EH (cell line): ENCODE measurements at regions not wholly inside any gene's neighbourhood (a gene's known extent, or its start where the extent isn't known, plus 50 kb on each side); places are given as distances from the start of the nearest gene placed in this dataset.
"Not testable (repeated sequence)": the region's sequence is repeated elsewhere in the genome, so short reads cannot be mapped to it uniquely, and the experiment has no call there.

Experiments
- DNase-seq: peaks from one replicate; pipeline ENCODE4 v3.0.0-alpha.2; 2015; ENCODE audit warnings: low read depth

DNA sequence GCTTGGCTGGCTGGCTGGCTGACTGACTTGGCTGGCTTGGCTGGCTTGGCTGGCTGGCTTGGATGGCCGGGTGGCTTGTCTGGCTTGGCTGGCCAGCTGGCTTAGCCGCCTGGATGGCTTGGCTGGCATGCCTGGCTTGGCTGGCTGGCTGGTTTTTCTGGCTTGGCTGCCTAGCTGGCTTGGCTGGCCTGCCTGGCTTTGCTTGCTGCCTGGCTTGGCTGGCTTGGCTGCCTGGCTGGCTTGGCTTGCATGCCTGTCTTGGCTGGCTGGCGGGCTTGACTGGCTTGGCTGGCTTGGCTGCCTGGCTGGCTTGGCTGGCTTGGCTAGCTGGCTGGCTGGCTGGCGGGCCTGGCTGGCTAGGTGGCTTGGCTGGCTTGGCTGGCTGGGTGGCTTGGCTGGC is 2830.5 kb downstream of the RPIA start:
- DNase-seq = not testable (repeated sequence)

DNA sequence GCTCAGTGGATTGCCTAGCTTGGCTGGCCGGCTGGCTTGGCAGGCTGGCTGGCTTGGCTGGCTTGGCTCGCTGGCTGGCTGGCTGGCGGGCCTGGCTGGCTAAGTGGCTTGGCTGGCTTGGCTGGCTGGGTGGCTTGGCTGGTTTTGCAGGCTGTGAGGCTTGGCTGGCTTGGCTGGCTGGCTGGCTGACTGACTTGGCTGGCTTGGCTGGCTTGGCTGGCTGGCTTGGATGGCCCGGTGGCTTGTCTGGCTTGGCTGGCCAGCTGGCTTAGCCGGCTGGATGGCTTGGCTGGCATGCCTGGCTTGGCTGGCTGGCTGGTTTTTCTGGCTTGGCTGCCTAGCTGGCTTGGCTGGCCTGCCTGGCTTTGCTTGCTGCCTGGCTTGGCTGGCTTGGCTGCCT is 2831.4 kb downstream of the RPIA start:
- not testable (repeated sequence) for DNase-seq

DNA sequence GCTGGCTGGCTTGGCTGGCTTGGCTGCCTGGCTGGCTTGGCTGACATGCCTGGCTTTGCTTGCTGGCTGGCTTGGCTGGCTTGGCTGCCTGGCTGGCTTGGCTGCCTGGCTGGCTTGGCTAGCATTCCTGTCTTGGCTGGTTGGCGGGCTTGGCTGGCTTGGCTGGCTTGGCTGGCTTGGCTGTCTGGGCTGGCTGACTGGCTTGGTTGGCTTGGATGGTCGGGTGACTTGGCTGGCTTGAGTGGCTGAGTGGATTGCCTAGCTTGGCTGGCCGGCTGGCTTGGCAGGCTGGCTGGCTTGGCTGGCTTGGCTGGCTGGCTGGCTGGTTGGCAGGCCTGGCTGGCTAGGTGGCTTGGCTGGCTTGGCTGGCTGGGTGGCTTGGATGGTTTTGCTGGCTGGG is 2832.3 kb downstream of the RPIA start:
- DNase-seq = not testable (repeated sequence)

DNA sequence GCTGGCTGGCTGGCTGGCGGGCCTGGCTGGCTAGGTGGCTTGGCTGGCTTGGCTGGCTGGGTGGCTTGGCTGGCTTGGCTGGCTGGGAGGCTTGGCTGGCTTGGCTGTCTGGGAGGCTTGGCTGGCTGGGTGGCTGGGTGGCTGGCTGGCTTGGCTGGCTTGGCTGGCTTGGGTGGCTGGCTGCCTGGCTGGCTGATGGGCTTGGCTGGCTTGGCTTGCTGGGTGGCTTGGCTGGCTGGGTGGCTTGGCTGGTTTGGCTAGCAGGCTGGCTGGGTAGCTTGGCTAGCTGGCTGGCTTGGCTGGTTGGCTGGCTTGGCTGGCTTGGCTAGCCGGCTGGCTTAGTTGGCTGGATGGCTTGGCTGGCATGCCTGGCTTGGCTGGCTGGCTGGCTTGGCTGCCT is 2834.1 kb downstream of the RPIA start:
- not testable (repeated sequence) for DNase-seq

DNA sequence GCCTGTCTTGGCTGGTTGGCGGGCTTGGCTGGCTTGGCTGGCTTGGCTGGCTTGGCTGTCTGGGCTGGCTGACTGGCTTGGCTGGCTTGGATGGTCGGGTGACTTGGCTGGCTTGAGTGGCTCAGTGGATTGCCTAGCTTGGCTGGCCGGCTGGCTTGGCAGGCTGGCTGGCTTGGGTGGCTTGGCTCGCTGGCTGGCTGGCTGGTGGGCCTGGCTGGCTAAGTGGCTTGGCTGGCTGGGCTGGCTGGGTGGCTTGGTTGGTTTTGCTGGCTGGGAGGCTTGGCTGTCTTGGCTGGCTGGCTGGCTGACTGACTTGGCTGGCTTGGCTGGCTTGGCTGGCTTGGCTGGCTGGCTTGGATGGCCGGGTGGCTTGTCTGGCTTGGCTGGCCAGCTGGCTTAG is 2834.6 kb downstream of the RPIA start:
- not testable (repeated sequence) for DNase-seq

DNA sequence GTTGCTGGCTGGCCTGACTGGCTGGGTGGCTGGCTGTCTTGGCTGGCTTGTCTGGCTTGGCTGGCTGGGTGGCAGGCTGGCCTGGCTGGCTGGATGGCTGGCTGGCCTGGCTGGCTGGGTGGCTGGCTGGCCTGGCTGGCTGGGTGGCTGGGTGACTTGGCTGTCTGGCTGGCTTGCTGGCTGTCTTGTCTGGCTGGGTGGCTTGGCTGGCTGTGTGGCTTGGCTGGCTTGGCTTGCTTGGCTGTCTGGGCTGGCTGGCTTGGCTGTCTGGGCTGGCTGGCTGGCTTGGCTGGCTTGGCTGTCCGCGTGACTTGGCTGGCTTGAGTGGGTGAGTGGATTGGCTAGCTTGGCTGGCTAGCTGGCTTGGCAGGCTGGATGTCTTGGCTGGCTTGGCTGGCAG is 2835.6 kb downstream of the RPIA start:
- not testable (repeated sequence) for DNase-seq

DNA sequence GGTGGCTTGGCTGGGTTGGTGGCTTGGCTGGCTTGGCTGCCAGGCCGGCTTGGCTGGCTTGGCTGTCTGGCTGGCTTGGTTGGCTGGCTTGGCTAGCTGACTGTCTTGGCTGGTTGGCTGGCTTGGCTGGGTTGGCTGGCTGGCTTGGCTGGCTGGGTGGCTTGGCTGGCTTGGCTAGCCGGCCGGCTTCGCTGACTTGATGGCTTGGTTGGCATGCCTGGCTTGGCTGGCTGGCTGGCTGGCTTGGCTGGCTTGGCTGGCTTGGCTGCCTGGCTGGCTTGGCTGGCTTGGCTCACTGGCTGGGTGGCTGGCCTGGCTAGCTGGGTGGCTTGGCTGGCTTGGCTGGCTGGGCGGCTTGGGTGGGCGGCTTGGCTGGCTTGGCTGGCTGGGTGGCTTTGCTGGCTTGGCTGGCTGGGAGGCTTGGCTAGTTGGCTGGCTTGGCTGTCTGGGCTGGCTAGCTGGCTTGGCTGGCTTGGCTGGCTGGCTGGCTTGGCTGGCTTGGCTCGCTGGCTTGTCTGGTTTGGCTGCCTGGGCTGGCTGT is 2836.1 kb downstream of the RPIA start:
- DNase-seq = not testable (repeated sequence)

DNA sequence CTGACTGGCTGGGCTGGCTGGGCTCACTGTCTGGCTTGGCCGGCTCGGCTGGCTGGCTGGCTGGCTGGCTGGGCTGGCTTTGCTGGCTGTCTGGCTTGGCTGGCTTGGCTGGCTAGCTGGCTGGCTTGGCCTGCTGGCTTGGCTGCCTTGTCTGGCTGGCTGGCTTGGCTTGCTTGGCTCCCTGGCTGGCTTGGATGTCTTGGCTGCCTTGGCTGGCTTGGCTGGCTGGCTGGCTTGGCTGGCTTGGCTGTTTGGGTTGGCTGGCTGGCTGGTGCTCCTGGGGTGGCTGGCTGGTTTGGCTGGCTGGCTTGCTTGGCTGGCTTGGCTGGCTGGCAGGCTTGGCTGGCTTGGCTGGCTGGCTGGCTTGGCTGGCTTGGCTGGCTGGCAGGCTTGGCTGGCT is 2836.9 kb downstream of the RPIA start:
- DNase-seq = not testable (repeated sequence)

DNA sequence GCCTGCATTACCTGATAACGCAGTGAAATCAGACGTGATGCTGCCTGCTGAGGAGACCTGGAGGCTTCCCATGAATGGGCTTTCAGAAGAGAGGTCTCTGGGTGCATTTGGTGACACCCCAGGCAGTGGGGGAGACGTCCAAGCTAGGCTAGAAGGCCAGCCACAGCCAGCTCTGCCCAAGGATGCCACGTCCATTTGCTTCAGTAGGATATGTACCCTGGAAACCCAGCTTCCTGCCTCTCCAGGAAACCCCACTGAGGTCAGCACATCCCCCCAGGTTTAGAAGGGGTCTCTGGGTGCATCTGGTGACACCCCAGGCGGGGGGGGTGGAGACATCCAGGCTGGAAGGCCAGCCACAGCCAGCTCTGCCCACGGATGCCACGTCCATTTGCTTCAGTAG is 2844.6 kb downstream of the RPIA start:
- DNase-seq = not testable (repeated sequence)

DNA sequence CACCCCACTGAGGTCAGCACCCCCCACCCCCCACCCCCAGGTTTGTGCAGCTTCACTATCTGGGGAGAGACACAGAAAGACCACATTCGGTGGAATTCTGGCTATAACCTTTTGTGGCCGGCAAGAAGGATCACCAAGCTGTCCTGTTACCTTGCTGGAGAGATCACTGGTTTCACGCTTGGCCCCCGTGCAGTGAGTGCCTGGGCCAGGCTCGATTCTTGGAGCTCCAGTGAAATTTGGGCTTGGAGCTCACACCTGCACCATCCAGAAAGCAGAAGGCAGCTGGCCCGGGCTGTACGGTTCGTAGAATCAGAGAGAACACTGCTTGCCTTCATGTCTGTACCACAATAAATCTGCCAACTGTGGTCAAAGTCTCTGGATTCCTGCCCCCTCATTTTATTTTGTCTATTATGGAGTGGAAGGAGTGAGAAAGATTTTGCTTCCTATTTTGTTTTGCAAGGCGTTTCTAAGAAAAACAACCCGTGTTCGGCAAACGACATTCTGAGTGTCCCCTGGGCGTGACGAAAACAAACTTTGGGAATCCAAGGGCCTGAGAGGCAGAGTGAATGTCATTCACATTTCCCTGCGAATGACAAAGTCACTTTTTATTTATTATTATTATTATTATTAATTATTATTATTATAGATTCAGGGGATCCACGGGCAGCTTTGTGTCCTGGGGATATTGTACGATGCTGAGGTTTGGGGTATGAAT is 2845.2 kb downstream of the RPIA start:
- not testable (repeated sequence) for DNase-seq

DNA sequence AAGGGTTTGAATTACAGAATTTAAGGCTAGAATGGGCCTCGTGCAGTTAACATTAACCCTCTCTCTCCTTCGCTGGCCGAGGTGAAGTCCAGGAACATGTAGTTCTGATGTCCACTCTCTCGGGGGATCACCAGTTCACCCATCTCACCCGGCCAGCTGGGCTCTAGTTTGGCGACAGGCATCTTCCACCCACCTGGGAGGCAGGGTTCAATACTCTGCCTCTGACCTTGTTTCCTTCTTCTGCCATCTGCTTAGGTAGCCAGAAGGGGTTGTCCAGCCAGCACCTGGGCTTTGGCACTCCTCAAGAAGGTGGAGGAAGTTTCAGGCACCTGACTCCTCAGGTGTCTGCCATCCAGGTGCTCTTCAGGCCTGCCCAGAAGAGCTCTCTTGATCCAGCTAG is 2857.8 kb downstream of the RPIA start:
- not testable (repeated sequence) for DNase-seq

DNA sequence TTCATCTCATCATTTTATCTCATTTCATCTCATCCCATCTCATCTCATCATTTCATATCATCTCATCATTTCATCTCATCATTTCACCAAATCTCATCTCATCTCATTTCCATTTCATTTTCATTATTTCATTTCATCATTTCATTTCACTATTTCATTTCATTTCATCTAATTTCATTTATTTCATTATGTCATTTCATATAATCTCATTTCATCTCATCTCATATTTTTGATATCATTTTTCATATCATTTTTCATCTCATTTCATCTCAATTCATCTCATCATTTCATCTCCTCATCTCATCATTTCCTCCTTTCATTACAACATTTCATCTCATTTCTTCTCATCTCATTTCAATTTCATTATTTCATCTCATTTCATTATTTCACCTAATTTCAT is 2866.8 kb downstream of the RPIA start:
- not testable (repeated sequence) for DNase-seq

DNA sequence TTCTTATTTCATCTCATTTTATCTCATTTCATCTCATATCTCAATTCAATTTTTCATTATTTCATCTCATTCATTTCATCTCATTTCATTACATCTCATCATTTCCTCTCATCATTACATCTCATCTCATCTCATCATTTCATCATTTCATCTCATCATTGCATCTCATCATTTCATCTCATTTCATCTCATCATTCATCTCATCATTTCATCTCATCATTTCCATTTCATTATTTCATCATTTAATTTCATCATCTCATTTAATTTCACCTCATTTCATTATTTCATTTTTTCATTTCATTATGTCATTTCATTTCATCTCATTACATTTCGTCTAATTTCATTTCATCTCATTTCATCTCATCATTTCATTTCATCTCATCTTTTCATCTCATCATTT is 2867.8 kb downstream of the RPIA start:
- DNase-seq = not testable (repeated sequence)

DNA sequence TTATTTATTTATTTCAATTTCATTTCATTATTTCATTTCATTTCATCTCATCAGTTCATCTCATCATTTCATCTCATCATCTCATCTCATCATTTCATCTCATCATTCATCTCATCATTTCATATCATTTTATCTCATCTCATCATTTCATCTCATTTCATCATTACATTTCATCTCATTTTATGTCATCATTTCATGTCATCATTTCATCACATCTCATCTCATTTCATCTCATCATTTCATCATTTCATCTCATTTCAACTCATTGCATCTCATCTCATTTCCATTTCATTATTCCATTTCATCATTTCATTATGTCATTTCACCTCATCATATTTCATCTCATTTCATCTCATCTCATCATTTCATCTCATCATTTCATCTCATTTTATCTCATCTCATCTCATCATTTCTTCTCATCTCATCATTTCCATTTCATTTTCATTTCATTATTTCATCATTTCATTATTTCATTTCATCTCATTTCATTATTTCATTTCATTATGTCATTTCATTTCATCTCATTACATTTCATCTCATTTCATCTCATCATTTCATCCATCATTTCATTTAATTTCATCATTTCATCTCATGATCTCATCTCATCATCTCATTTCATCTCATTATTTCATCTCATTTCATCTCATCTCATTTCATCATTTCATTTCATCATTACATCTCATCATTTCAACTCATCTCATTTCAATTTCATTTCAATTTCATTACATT is 2868.6 kb downstream of the RPIA start:
- DNase-seq = not testable (repeated sequence)

DNA sequence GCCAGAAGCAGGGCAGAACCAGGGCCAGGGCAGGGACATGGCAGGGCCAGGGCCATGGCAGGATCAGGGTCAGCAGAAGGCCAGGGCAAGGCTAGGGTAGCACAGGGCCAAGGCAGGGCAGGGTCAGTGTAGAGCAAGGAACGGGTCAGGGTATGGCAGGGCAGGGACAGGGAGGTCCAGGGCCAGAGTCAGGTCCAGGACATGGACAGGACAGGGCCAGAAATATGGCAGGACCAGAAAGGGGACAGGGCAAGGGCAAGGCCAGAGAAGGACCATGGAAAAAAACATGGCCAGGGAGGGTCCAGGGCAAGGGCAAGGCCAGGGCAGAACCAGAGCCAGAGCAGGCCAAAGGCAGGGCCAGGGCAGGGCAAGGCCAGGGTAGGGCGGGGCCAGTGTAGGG is 2870.7 kb downstream of the RPIA start:
- not testable (repeated sequence) for DNase-seq

DNA sequence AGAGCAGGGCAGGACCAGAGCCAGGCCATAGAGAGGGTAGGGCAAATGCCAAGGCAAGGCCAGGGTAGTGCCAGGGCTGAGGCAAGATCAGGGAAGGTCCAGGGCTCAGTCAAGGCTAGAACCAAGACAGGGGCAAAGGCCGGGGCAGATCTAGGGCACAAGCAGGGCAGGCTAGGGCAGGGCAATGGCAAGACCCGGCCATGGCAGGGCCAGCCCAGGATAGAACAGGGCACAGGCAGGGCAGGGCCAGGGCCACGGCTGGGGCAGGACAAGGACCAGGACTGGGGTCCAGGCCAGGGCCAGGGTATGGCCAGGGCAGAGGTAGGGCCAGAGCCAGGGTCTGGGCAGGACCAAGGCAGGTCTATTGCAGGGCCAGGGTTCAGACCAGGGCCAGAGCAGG is 2873.2 kb downstream of the RPIA start:
- DNase-seq = not testable (repeated sequence)

DNA sequence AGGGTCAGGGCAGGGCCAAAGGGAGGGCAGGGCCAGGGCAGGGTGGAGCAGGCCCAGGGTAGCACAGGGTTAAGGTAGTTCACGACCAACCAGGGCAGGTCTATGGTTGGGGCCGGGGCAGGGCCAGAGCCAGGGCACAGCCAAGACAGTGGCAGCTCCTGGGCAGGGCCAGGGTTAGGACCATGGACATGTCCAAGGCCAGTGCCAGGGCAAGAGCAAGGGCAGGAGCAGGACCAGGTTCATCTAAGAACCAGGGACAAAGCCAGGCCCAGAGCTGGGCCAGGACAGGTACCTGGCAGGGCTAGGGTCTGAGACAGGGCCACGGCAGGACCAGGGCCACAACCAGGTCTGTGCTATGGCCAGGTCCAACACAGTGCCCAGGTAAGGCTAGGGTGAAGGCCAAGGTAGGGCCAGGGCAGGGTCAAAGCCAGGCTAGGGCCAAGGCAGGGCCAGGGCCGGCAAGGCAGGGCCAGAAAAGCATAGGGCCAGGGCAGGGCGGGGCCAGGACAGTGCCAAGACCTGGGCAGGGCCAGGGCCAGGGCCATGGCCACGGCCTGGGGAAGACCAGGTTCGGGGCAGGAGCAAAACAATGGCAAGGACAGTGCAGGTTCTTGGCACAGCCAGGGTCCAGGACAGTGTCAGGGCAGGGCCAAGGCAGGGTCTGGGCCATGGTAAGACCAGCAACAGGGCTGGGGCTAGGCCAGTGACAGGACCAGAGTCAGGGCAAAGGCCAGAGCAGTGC is 2874.4 kb downstream of the RPIA start:
- not testable (repeated sequence) for DNase-seq

DNA sequence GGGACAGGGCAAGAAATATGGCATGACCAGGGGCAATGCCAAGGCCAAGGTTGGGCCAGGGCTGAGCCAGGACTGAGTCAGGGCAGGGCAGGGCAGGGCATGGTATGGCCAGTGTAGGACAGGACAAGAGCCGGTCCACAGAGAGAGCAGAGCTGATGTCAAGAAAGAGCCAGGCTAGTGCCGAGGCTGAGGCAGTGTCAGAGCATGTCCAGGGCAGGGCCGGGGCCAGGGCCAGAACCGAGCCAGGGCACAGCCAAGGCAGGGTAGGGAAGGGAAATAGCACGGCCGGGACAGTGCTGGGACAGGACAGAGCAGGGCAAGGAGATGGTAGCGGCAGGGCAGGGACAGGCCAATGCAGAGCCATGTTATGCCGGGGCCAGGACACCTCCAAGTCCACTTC is 2875.1 kb downstream of the RPIA start:
- DNase-seq = not testable (repeated sequence)

DNA sequence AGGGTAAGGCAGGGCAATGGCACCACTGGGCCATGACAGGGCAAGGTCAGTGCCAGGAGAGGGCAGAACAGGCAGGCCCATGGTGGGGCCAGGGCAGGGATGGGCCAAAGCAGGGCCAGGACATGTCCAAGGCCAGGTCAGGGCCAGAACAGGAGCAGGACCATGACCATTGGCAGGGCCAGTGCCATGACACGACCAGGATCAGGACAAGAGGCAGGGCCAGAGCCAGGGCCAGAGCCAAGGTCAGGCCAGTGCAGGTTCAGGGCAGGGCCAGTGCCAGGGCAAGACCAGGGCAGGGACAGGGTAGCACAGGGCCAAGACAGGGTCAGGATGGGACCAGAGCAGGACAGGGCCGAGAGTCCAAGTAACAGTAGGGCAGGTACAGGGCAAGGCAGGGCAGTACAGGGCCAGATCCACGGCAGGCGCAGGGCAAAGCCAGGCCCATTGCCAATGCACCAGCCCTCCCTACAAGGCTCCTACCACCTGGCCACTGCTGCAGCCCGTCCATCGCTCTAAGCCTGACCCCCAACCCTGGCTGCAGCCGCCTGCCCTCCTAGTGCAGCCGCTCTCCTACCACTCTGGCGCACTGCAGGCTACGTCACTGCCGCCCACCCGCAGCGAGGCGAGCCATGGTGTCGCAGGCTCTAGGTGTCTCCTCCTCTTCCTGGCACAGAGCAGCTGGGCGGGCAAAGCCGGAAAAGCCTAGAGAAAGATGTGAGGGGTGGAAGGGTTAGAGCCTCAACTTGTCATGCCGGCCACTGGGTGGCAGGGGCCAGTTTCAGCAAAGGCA is 2876.3 kb downstream of the RPIA start:
- not testable (repeated sequence) for DNase-seq

DNA sequence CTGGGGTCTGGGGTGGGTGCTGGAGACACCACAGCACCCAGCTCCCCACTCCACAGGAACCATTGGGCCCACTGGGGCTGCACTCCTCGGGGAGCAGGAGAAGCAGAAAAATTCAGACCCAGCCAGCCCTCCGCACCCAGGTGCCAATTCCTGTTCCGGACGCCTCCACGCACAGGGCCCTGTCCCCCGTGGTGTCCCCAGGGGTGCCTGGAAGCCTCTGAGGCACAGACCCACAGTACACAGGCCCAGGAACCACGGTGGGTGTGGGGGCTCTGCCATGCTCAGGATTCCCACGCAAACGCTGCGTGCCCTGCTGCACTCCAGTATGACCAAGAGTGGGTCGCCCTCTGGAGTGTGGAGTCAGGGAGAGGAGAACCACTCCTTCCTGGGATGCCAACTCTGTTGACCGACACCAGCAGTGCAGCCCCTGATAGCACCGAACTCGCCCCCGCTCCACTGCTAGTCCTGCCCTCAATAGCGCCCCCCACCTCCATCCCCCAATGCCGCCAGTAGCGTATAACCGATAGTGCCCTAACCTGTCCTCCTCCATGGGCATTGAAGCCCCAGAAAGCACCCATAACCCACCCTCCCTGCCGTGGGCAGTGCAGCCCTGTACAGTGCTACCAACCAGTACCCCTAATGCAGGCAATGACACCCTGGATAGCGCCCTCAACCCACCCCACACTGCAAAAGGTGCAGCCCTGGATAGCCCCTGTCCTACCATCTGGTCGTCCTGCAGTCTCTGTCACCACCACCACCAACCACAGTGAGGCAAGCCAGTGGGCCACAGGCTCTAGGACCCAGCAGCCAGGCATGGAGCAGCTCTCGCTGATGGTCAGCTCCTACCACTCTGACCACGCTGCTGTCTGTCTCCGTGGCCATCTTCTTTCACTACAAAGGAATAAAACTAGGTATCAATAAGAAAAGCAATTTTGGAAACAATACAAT is 2877.2 kb downstream of the RPIA start:
- DNase-seq = not testable (repeated sequence)
